Activated naive CD4-positive, alpha-beta T cell treated with anti-CD3 and anti-CD28 coated beads, Interleukin-2, amount 50 U/mL, for 24 hours (primary cell): ENCODE measurements at regions not wholly inside any gene's neighbourhood (a gene's known extent, or its start where the extent isn't known, plus 50 kb on each side); places are given as distances from the start of the nearest gene placed in this dataset.

Experiments used
- H3K27ac Mint-ChIP-seq: one replicate; pipeline ENCODE4 v1.8.0; 2021; ENCODE audit warnings: mild to moderate bottlenecking, mixed read lengths
- H3K27me3 Mint-ChIP-seq: one replicate; pipeline ENCODE4 v1.8.0; 2021; ENCODE audit warnings: mixed read lengths
- H3K36me3 Mint-ChIP-seq: one replicate; pipeline ENCODE4 v1.8.0; 2021; ENCODE audit warnings: mixed read lengths
- H3K4me1 Mint-ChIP-seq: one replicate; pipeline ENCODE4 v1.8.0; 2021; ENCODE audit warnings: mixed read lengths
- H3K4me3 Mint-ChIP-seq: one replicate; pipeline ENCODE4 v1.8.0; 2021; ENCODE audit warnings: mild to moderate bottlenecking, mixed read lengths
- H3K9me3 Mint-ChIP-seq: one replicate; pipeline ENCODE4 v1.8.0; 2021; ENCODE audit warnings: mixed read lengths

DNA sequence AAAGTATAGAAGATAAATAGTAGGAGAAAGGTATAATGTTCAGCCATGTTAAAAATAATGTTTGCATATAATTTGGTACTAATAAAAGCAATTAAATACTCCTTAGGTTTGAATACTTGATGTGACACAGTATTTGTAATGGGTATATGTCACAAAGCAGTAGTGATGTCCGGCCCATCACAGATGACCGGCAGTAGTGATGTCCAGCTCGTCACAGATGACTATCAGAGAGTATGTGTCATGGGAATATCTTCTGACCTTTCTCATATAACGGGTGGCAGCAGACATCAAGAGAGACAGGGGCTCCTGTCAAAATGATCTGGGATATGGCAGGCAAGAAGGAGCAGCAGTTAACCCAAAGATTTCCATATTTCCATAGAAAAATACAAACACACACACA lies 477.4 kb upstream of the KLF6 start:
- Mint-ChIP-seq H3K27me3 (no peaks in the 10 kb centered on the region), H3K4me3 (no peak overlapping the region), H3K9me3 (no peaks in the 10 kb centered on the region), H3K4me1 (peaks cover 5% of the 10 kb centered on the region), H3K36me3 (no peaks in the 10 kb centered on the region), H3K27ac (no peak overlapping the region)

DNA sequence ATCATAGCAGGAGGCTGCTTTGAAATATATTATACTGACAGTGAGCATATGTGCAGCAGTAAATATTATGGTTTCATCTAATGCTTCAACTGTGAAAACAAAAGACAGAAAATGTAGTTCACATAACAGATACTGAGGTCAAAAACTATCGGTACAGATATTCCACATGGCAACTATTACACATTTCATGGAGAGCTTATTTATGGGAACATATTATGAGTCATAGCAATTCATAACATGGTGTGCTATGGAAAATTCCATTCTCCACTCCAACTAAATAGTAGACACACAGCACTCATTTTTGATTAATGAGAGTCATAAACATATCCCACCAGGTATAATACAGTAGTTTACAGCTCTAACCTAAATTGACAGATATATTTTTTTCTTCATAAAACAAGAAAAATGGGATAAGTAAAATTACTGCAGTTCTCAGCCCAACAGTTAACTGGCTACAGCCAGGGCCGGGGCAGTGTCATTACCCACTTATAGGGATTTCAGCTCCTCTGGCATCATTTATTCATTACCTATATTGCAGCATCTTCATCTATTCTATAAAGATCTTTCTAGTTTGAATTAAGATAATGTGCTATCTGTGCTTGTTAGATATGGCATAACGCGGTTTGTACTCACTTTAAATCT lies 475.6 kb upstream of the KLF6 start:
- Mint-ChIP-seq H3K4me3 (no peak overlapping the region), H3K27ac (no peak overlapping the region), H3K36me3 (no peaks in the 10 kb centered on the region), H3K4me1 (no peaks in the 10 kb centered on the region), H3K27me3 (no peaks in the 10 kb centered on the region), H3K9me3 (no peaks in the 10 kb centered on the region)

DNA sequence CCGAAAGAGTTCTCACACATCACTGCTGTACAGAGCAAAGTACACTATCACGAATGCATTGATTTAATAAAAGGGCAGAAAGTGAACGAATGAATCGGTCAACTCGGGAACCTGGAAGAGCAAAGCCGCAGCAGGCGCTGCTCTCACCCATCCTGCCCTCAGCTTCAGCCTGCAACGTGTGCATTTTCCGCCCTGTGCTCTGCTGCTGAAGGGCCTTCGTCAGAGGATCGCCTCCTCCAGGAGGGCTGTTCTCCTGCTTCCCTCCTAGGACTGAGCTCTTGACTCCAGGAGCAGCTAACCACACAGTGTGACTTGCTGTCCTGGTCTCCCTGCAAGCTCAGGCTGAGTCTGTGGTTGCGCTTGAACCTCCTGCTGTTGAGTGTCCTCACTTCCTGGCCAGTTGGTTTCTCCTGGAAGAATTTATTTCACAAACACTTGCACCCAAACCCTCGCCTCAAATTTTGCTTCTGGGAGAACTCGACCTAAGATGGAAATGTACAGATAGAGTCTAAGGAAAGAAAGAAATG lies 473.0 kb upstream of the KLF6 start:
- no peaks in the 10 kb centered on the region for H3K36me3 Mint-ChIP-seq
- H3K9me3 Mint-ChIP-seq, result no peaks in the 10 kb centered on the region
- no peaks in the 10 kb centered on the region for H3K27me3 Mint-ChIP-seq
- no peaks in the 10 kb centered on the region for H3K4me1 Mint-ChIP-seq
- H3K27ac Mint-ChIP-seq, result no peak overlapping the region
- H3K4me3 Mint-ChIP-seq, result no peak overlapping the region

DNA sequence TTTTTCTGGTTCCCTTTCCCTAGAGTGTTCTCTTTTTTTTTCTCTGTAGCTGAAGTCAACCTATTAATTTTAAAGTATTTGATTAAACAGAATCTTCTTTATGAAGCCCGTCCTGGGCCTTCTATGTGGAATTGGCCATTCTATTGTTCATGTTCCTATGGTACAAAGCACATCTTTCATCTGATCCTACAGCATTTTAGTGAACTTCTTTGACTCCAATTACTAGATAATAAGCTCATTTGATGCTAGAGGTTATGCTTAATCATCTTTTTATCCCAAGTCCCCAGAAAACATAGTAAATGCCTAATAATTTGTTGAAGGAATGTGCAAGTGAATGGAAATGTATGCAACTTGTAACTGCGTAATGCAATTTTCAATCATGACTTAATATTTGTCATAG lies 472.0 kb upstream of the KLF6 start:
- no peak overlapping the region for H3K27ac Mint-ChIP-seq
- H3K9me3 Mint-ChIP-seq, result no peaks in the 10 kb centered on the region
- H3K4me1 Mint-ChIP-seq, result no peaks in the 10 kb centered on the region
- no peaks in the 10 kb centered on the region for H3K27me3 Mint-ChIP-seq
- H3K36me3 Mint-ChIP-seq, result no peaks in the 10 kb centered on the region
- no peak overlapping the region for H3K4me3 Mint-ChIP-seq

DNA sequence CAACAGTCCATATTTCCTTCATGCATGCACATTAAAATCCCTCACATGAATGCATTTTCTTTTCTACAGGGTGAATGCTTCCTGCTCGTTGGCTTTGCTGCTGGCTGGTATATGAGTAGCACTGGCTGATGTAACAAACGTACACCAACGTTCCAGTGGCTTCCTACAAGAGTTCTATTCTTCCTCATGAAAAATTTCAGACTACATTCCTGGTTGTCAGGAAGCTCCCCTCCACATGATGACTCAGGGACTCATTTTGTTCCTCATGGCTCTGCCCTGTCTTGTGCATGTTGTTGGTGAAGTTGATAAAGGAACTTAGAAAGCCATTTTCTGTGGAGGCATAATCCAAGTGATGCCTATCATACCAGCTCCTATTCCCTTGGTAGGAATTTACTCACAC lies 470.7 kb upstream of the KLF6 start:
- Mint-ChIP-seq H3K36me3 (no peaks in the 10 kb centered on the region), H3K27me3 (no peaks in the 10 kb centered on the region), H3K4me3 (no peak overlapping the region), H3K4me1 (no peaks in the 10 kb centered on the region), H3K27ac (no peak overlapping the region), H3K9me3 (no peaks in the 10 kb centered on the region)

DNA sequence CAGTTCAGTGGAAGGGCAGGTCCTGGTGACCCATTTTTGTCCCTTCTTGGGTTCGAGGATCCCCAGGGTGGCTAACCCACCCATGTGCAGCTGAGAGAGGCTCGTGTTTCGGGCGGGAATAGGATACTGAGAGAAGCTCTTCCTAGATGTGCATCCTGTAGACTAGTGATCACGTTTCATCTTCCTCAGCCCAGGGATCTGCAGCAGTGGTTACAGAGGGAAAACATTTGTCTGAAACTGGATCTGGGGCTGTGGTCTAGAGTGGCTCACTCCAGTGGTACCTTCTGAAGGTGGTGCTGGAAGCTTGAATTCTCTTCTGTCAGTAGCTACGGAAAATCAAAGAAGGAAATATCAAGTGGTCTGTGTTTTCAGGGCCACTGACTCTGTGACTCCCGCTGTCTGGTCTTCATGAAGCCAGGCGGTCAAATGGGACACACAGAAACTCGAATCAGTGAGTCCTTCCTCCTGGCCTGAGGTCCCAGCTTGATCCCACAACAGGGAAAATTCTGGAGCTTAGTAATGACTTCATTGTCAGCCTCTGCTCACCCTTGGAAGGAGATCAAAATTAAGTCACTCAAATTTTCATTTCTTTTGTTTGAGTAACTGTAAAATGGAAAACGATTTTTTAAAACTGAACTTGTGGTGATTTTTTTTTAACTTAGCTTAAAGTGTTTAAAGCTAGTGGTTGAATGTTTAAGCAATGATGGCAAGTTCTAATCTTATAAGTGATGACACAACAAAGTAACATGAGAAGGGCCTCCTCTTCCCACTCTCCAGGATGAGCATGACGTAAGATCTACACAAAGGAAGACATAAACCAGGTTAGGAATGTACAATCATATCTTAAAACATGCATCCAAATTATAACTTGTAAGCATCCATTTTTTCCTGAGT lies 469.3 kb upstream of the KLF6 start:
- no peak overlapping the region for H3K27ac Mint-ChIP-seq
- no peaks in the 10 kb centered on the region for H3K4me1 Mint-ChIP-seq
- H3K9me3 Mint-ChIP-seq, result no peaks in the 10 kb centered on the region
- H3K4me3 Mint-ChIP-seq, result no peak overlapping the region
- no peaks in the 10 kb centered on the region for H3K27me3 Mint-ChIP-seq
- H3K36me3 Mint-ChIP-seq, result no peaks in the 10 kb centered on the region

DNA sequence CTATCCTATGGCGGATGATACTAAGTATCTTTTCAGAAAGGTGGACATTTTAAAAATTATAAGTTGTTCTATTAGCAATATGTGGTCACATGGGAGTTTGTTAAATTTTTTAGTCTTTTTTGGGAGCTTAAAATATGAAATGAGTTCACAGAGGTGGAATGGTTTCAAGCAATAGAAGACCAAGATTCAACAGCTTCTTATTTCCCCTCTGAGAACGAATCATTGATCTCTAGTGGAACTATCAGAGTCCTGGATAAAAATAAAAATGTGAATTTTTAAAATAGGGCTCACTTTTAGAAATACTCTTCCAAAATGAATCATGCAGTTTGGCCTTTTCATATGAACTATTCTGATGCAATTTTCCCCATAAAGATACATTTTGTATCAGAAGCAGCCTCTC lies 467.7 kb upstream of the KLF6 start:
- H3K27ac Mint-ChIP-seq, result no peak overlapping the region
- no peaks in the 10 kb centered on the region for H3K27me3 Mint-ChIP-seq
- H3K4me3 Mint-ChIP-seq, result no peak overlapping the region
- no peaks in the 10 kb centered on the region for H3K9me3 Mint-ChIP-seq
- no peaks in the 10 kb centered on the region for H3K36me3 Mint-ChIP-seq
- H3K4me1 Mint-ChIP-seq, result no peaks in the 10 kb centered on the region

DNA sequence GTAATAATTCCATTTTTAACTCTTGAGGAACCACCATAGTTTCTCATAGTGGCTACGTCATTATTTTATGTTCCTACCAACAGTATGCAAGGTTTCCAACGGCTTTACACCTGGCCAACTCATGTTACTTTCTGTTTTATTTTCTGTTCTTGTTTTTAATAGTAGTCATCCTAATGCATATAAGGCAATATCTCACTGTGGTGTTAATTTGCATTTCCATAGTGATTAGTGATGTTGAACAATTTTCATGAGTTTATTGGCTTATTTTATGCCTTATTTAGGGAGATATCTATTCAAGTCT lies 465.5 kb upstream of the KLF6 start:
- Mint-ChIP-seq H3K4me3 (no peak overlapping the region), H3K27ac (no peak overlapping the region), H3K27me3 (no peaks in the 10 kb centered on the region), H3K9me3 (no peaks in the 10 kb centered on the region), H3K36me3 (peaks cover 1% of the 10 kb centered on the region), H3K4me1 (peaks cover 13% of the 10 kb centered on the region)

DNA sequence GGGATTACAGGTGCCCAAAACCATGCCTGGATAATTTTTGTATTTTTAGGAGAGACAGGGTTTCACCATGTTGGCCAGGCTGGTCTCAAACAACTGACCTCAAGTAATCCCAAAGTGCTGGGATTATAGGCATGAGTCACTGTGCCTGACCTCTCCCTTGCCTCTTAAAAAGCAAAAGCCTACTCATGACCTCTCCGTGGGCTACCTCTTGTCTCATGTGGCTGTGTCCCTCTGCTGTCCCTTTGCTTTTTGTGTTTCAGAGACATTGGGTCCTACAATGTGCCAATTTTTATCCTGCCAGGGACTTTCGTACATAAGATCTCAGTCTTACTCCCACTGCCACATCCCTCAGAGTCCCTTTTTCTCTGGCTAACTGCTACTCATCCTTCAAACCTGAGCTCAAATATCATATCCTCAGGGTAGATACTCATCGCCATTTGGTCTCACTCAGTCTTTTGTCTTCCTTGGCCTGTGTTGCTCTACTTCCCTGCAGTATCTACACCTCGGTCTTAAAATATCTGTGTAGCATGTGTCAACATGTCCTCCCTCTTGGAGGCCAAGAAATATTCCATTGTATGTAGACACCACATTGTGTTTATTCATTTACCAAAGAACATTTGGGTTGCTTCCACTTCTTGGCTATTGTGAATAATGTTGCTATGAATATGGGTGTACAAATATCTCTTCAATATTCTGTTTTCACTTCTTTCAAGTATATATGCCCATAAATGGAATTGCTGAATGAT lies 465.0 kb upstream of the KLF6 start:
- peaks cover 2% of the 10 kb centered on the region for H3K27me3 Mint-ChIP-seq
- H3K36me3 Mint-ChIP-seq, result peaks cover 1% of the 10 kb centered on the region
- no peaks in the 10 kb centered on the region for H3K9me3 Mint-ChIP-seq

DNA sequence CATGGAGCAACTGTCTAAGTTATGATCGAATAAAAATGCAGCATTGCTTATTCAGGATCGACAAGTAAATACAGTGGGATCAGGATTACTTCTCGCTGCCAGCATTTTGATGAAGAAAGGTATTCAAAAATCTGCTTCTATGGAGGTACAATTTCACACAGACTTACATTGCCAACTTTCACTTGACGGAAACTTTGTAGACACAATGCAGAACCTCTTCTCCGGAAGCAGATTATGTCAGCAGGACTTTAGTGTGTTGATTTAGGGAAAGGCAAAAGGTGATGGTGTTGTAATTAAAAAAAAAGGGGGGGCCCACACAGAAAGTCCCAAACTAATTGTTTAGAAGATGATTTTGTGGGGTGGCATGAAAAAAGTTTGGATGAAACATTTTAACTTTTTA lies 462.4 kb upstream of the KLF6 start:
- no peak overlapping the region for H3K27ac Mint-ChIP-seq
- H3K36me3 Mint-ChIP-seq, result peaks cover 1% of the 10 kb centered on the region
- peaks cover 26% of the 10 kb centered on the region for H3K4me1 Mint-ChIP-seq
- H3K4me3 Mint-ChIP-seq, result no peak overlapping the region
- no peaks in the 10 kb centered on the region for H3K9me3 Mint-ChIP-seq
- H3K27me3 Mint-ChIP-seq, result peaks cover 2% of the 10 kb centered on the region

More for the DNA sequence above, 465.0 kb upstream of the KLF6 start:
- H3K27ac Mint-ChIP-seq, result no peak overlapping the region
- peaks cover 13% of the 10 kb centered on the region for H3K4me1 Mint-ChIP-seq
- no peak overlapping the region for H3K4me3 Mint-ChIP-seq

DNA sequence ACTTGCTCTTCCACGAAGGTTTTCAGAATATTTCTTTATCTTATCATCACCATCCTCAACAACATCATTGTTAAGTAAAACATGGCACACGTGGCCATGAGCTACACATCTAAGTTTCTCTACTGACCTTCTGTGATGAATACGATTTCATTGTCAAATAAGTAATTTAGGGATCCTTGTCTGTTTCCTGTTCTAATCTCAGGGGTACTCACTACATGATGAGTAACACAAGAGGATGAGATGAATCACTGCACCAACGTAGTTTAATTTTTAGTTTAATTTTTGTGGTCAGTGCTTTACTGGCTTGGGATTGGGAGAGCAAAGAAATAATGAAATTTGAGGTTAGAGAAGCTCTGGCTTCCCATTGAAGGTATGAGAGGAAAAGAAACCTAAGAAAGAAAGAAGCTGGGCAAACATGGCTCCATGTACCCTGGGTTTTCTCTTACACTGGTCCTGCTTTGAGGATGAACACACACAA lies 461.9 kb upstream of the KLF6 start:
- Mint-ChIP-seq H3K4me3 (no peak overlapping the region), H3K9me3 (no peaks in the 10 kb centered on the region), H3K36me3 (peaks cover 1% of the 10 kb centered on the region), H3K27me3 (peaks cover 2% of the 10 kb centered on the region), H3K27ac (no peak overlapping the region), H3K4me1 (peaks cover 27% of the 10 kb centered on the region)

DNA sequence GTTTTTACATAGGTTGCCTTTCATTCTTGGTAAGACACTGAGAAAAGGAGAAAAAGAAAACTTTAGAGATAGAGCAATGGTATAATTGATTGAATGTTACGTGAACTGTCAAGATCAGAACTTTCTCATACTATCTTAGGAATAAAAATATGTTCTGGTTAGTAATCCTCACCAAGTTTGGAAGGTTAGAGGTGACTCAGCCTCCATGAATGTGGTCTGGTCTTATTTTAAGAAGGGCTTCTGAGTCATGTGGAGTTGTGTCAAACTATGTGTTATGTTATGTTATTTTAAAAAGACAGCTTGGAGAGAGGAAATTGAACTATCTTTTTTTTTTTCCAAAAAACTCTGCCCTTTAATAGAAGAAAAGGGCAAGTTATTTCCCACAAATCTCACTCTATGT lies 458.6 kb upstream of the KLF6 start:
- Mint-ChIP-seq H3K36me3 (peaks cover 1% of the 10 kb centered on the region), H3K9me3 (no peaks in the 10 kb centered on the region), H3K4me3 (no peak overlapping the region), H3K27me3 (peaks cover 2% of the 10 kb centered on the region), H3K4me1 (peaks cover 27% of the 10 kb centered on the region), H3K27ac (no peak overlapping the region)

DNA sequence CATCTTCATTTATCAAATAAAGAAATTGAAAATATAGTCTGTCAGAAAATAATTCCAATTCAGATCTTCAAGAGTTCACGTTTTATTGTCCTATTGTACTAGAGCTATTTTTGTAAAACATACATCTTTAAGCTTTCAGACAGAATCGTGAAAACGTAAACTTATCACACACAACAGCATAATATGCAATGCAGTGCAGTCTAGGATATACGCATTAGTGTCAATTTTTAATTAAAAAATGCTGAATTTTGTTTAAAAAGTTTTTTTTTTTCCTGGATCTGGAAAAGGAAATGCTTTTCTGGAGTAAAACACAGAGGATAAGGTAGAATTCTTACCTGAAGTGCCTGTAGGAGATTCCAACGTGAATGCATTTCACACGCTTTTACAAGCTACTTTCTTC lies 458.2 kb upstream of the KLF6 start:
- H3K27ac Mint-ChIP-seq, result no peak overlapping the region
- H3K4me1 Mint-ChIP-seq, result peaks cover 27% of the 10 kb centered on the region

DNA sequence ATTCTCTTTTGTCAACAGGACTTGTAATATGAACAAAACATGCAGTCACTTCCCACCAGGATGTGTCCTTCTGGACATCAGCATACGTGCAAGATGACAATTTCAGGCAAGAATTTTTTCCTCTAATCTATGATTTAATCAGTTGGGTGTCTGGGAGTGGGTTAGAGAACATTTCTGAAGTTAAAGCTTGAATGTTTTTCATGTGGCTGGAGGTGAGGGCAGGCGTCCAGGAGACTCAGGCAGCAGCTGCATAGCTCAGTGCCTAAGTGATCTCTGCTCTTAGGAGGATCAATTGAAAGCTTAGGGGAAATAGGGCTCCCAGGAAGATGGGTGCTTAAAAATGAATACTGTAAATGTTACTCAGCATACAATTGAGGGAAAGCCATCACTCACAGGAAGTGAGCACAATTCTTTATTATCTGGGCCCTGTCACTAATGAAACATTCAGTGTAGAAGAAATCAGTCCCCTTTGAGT lies 457.6 kb upstream of the KLF6 start:
- Mint-ChIP-seq H3K27me3 (peaks cover 2% of the 10 kb centered on the region), H3K4me3 (no peak overlapping the region), H3K9me3 (no peaks in the 10 kb centered on the region), H3K36me3 (peaks cover 1% of the 10 kb centered on the region), H3K4me1 (peaks cover 27% of the 10 kb centered on the region), H3K27ac (no peak overlapping the region)

More for the DNA sequence above, 458.2 kb upstream of the KLF6 start:
- Mint-ChIP-seq H3K27me3 (peaks cover 2% of the 10 kb centered on the region), H3K36me3 (peaks cover 1% of the 10 kb centered on the region), H3K9me3 (no peaks in the 10 kb centered on the region), H3K4me3 (no peak overlapping the region)

DNA sequence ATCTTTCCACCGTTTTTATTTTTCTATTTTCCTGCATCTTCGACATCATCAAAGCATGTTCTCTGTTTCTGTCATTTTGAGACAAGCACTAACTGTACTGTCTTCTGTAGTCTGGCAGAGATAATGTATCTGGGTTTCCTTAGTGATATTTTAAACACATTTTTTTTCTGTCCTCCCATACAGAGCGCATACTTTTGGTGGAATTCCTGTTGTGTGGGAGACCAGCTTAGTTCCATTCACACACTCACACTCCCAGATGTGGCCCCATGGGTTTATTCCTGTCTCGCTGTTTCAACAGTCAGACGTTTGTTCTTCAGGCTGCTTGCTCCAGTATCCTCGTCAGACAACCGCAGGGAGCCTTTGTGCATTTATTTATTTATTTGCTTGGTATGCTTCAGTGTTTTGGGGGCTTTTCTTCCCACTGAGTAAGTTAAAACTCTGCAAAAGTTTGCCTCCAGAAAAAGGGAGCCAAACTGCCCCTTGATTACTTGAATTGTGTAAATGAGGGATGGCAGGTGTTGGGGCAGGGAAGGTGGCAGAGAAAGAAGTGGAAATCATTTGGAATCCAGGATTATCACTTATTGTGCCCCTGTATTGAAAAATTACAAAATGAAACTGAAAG lies 456.8 kb upstream of the KLF6 start:
- H3K4me3 Mint-ChIP-seq, result no peak overlapping the region
- peaks cover 23% of the 10 kb centered on the region for H3K4me1 Mint-ChIP-seq
- H3K27ac Mint-ChIP-seq, result no peak overlapping the region
- peaks cover 1% of the 10 kb centered on the region for H3K36me3 Mint-ChIP-seq
- H3K27me3 Mint-ChIP-seq, result peaks cover 2% of the 10 kb centered on the region
- peaks cover 3% of the 10 kb centered on the region for H3K9me3 Mint-ChIP-seq
